GM19240 (cell line): ENCODE measurements at regions not wholly inside any gene's neighbourhood (a gene's known extent, or its start where the extent isn't known, plus 50 kb on each side); places are given as distances from the start of the nearest gene placed in this dataset.
"Not testable (repeated sequence)": the region's sequence is repeated elsewhere in the genome, so short reads cannot be mapped to it uniquely, and the experiment has no call there.

ENCODE experiments used
- DNase-seq: peaks from one replicate; pipeline ENCODE4 v3.0.0; 2011; ENCODE audit warnings: low spot score; ENCODE audit not compliant: insufficient read length

GRCh38 chr13:39803156-39803555 is 147.7 kb downstream of the COG6 start:
- no peak for DNase-seq

- no peak for DNase-seq
Observed at GRCh38 chr13:39803851-39804250, 148.4 kb downstream of the COG6 start.

- no peak for DNase-seq
Observed at GRCh38 chr13:39804332-39805210, 149.1 kb downstream of the COG6 start.

- DNase-seq, result no peak
Observed at GRCh38 chr13:39809466-39809865, 154.0 kb downstream of the COG6 start.

GRCh38 chr13:39810091-39810877 is 154.8 kb downstream of the COG6 start:
- DNase-seq, result no peak

GRCh38 chr13:39811051-39811450 is 155.6 kb downstream of the COG6 start:
- no peak for DNase-seq

GRCh38 chr13:39811696-39812095 is 156.2 kb downstream of the COG6 start:
- no peak for DNase-seq

- no peak for DNase-seq
Observed at GRCh38 chr13:39815345-39816111, 160.1 kb downstream of the COG6 start.

GRCh38 chr13:39816936-39817335 is 161.5 kb downstream of the COG6 start:
- DNase-seq, result no peak

GRCh38 chr13:39818953-39819352 is 163.5 kb downstream of the COG6 start:
- DNase-seq, result no peak

GRCh38 chr13:39820606-39821005 is 165.1 kb downstream of the COG6 start:
- no peak for DNase-seq

- DNase-seq, result no peak
Observed at GRCh38 chr13:39821977-39822376, 166.5 kb downstream of the COG6 start.

GRCh38 chr13:39822437-39822836 is 167.0 kb downstream of the COG6 start:
- DNase-seq, result no peak

GRCh38 chr13:39823063-39823713 is 167.7 kb downstream of the COG6 start:
- no peak for DNase-seq

GRCh38 chr13:39825886-39826285 is 170.4 kb downstream of the COG6 start:
- no peak for DNase-seq

GRCh38 chr13:39835253-39835652 is 179.8 kb downstream of the COG6 start:
- DNase-seq, result no peak

GRCh38 chr13:39836038-39836437 is 180.6 kb downstream of the COG6 start:
- DNase-seq, result no peak

- DNase-seq, result not testable (repeated sequence)
Observed at GRCh38 chr13:39837866-39838265, 182.4 kb downstream of the COG6 start.

- DNase-seq, result no peak
Observed at GRCh38 chr13:39840201-39840600, 184.7 kb downstream of the COG6 start.

- DNase-seq, result no peak
Observed at GRCh38 chr13:39847336-39847735, 191.9 kb downstream of the COG6 start.

GRCh38 chr13:39855236-39855635 is 199.8 kb downstream of the COG6 start:
- no peak for DNase-seq
